ENCODE measurements at regions not wholly inside any gene's neighbourhood (a gene's known extent, or its start where the extent isn't known, plus 50 kb on each side); places are given as distances from the start of the nearest gene placed in this dataset.
"Not testable (repeated sequence)": the region's sequence is repeated elsewhere in the genome, so short reads cannot be mapped to it uniquely, and the experiment has no call there.

DNA sequence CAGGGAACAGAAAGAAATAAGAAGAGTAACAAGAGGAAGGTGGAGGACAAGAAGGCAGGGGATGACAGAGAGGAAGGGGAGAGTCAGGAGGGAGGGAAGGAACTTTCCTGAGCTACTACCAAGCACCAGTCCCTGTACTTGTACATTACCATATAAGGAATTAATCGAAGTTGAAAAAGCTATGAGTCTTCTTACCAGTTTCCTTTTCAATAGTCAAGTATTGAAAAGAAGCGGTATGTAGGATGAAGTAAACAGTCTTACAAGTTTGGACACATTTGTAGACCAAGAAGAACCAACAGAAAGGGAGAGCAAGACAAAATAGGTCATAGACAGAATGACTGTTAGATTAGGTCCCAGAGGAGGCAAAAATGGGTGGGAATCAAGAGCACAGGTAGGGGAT is 629.7 kb upstream of the DIPK2B start:
- no peak for DNase-seq (ENCODE audit: low spot score)
- H3K27me3 Mint-ChIP-seq = peaks cover 0 to 25% of the 10 kb centered on the region in 2 donors
- H3K4me1 Mint-ChIP-seq (ENCODE audit: low read depth in 2 of 2) = peaks cover 13 to 16% of the 10 kb centered on the region in 2 donors
- no peak for ATAC-seq
- peak overlapping the region; percentile 23 for H3K4me3 Mint-ChIP-seq
- no peak overlapping the region for H3K27ac Mint-ChIP-seq
- H3K36me3 Mint-ChIP-seq = no peaks in the 10 kb centered on the region
- H3K9me3 Mint-ChIP-seq = peaks cover 3% of the 10 kb centered on the region

DNA sequence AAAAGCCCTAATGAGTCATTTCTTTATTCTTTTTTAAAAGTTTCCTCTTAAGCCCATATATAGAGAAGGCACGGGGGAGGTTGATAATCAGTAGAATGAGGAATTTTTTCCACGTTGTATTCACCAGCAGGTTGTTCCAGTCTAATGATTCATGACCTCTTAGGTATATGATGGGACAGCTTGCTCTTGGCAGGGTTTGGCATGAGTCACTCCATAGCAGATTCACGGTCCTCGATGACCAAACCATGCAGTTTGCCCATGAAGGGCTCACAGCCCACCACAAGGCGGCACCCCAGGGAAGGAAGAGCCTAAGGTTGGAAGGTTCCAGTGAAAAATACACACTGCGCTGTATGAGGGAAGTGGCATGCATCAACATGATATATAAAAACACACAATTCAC is 623.8 kb upstream of the DIPK2B start:
- H3K4me1 Mint-ChIP-seq (ENCODE audit: low read depth in 2 of 2) = peaks cover 4% of the 10 kb centered on the region in 2 donors
- DNase-seq (ENCODE audit: low spot score) (no peak), ATAC-seq (peak in 1 of 2 donors; percentile 53)
- peak overlapping the region in 1 of 2 donors; percentile 36 for H3K27ac Mint-ChIP-seq
- no peak overlapping the region for H3K4me3 Mint-ChIP-seq
- H3K27me3 Mint-ChIP-seq = peaks cover 0 to 4% of the 10 kb centered on the region in 2 donors
- no peaks in the 10 kb centered on the region for H3K36me3 Mint-ChIP-seq
- H3K9me3 Mint-ChIP-seq = no peaks in the 10 kb centered on the region

DNA sequence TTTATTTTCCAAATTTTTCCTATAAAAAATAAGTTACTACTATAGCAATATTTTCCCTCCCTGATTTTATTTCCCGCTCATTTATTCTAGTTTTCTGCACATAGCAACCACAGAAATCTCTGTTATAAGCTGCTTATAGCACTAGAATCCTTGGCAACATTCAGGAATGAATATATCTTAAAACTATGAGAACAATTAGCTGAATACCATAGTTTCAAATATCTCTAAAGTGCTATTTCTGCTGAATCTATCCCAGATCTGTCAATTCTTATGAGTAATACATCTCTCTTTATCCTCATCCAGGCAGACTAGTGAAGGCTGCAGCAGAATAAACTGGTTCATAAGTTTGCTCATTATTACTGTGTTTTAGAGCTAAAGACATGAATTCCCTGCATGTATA is 622.9 kb upstream of the DIPK2B start:
- Mint-ChIP-seq H3K4me1 (ENCODE audit: low read depth in 2 of 2) (peaks cover 4 to 6% of the 10 kb centered on the region in 2 donors), H3K27me3 (peaks cover 0 to 7% of the 10 kb centered on the region in 2 donors), H3K27ac (no peak overlapping the region), H3K36me3 (no peaks in the 10 kb centered on the region), H3K9me3 (no peaks in the 10 kb centered on the region), H3K4me3 (no peak overlapping the region)
- ATAC-seq = no peak
- DNase-seq (ENCODE audit: low spot score) = no peak

DNA sequence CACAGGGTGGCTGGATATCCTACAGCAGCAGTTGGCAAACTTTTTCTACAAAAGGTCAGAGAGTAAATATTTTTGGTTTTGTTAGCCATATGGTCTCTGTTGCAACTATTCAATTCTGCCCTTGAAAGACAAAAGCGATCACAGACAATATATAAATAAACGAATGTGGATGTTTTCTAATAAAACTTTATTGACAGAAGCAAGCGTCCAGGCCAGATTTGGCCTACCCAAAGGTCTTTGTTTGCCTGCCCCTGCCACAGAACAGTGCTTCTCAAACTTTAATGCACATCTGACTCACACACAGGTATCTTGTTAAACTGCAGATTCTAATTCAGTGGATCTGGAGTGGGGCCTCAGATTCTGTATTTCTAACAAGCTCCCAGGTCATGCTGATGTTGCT is 621.4 kb upstream of the DIPK2B start:
- no peak overlapping the region for H3K27ac Mint-ChIP-seq
- H3K4me3 Mint-ChIP-seq = no peak overlapping the region
- H3K4me1 Mint-ChIP-seq (ENCODE audit: low read depth in 2 of 2) = peaks cover 4 to 6% of the 10 kb centered on the region in 2 donors
- H3K27me3 Mint-ChIP-seq = peaks cover 0 to 7% of the 10 kb centered on the region in 2 donors
- no peak for ATAC-seq
- DNase-seq (ENCODE audit: low spot score) = no peak
- H3K9me3 Mint-ChIP-seq = no peaks in the 10 kb centered on the region
- no peaks in the 10 kb centered on the region for H3K36me3 Mint-ChIP-seq

DNA sequence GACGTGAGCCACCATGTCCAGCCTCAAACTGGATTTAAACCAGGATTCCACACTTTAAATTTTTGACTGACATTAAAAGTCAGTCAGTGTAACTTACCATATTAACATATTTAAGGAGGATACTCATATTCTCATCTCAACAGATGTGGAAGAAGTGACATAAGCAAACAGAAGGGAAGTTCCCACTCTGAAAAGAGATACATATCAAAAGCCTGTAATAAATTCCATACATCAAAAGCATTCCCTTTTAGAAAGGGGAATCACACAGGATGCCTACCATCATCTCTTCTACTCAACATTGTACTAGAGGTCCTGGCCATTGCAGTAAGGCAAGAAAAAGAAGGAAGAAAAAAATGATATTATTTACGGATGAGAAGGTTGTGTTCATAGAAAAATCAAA is 618.2 kb upstream of the DIPK2B start:
- no peaks in the 10 kb centered on the region for H3K36me3 Mint-ChIP-seq
- H3K27ac Mint-ChIP-seq = peak overlapping the region in 1 of 2 donors; percentile 58
- peaks cover 0 to 7% of the 10 kb centered on the region in 2 donors for H3K27me3 Mint-ChIP-seq
- peaks cover 0 to 5% of the 10 kb centered on the region in 2 donors for H3K4me1 Mint-ChIP-seq (ENCODE audit: low read depth in 2 of 2)
- H3K4me3 Mint-ChIP-seq = no peak overlapping the region
- H3K9me3 Mint-ChIP-seq = no peaks in the 10 kb centered on the region
- ATAC-seq = no peak
- DNase-seq (ENCODE audit: low spot score) = no peak

DNA sequence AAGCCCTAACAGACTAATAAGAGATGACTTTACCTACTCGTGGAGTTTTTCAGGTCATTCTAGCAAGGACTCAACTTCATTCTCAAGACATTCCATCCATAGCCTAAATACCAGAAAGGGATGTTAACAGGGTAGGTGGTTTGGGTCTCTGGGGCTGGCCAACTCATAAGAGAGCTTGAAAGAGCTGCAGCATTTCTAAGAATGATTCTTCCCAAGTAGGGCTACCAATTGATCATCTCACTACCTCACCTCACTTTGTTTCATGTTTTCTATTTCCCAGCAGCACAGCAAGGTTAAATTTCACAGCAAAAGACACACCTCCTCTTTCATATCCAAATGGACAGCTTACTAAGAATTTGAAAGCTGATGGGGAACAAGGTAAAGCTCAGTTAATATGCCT is 614.8 kb upstream of the DIPK2B start:
- no peaks in the 10 kb centered on the region for H3K36me3 Mint-ChIP-seq
- ATAC-seq (peak; percentile 61 to 73), DNase-seq (ENCODE audit: low spot score) (no peak)
- H3K9me3 Mint-ChIP-seq = peaks cover 4% of the 10 kb centered on the region
- peak overlapping the region in 1 of 2 donors; percentile 70 for H3K27ac Mint-ChIP-seq
- H3K4me3 Mint-ChIP-seq = peak overlapping the region; percentile 17
- H3K27me3 Mint-ChIP-seq = peaks cover 0 to 7% of the 10 kb centered on the region in 2 donors
- peaks cover 11 to 23% of the 10 kb centered on the region in 2 donors for H3K4me1 Mint-ChIP-seq (ENCODE audit: low read depth in 2 of 2)

DNA sequence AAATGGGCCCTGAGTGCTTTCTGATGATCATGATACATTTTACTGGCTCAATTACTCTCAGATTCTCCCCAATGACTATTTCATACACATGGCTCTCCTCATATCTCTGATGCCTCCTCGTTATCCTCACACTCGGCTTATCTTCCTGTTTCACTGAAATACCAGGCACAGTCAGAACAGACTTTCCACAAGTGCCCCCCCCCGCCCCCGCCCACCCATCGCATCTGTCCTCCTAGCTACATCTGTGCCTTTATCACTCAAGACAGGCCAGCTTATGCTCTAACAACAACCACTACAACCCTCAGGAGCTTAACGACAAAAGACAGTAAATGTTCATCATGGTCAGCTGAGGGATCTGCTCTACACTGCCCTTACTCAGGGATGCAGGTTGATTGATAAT is 610.6 kb upstream of the DIPK2B start:
- peaks cover 4% of the 10 kb centered on the region for H3K9me3 Mint-ChIP-seq
- H3K4me3 Mint-ChIP-seq = peak overlapping the region; percentile 65
- H3K27ac Mint-ChIP-seq = peak overlapping the region; percentile 79 to 93
- peaks cover 0 to 9% of the 10 kb centered on the region in 2 donors for H3K27me3 Mint-ChIP-seq
- peaks cover 46 to 54% of the 10 kb centered on the region in 2 donors for H3K4me1 Mint-ChIP-seq (ENCODE audit: low read depth in 2 of 2)
- ATAC-seq = no peak
- no peaks in the 10 kb centered on the region for H3K36me3 Mint-ChIP-seq
- no peak for DNase-seq (ENCODE audit: low spot score)

DNA sequence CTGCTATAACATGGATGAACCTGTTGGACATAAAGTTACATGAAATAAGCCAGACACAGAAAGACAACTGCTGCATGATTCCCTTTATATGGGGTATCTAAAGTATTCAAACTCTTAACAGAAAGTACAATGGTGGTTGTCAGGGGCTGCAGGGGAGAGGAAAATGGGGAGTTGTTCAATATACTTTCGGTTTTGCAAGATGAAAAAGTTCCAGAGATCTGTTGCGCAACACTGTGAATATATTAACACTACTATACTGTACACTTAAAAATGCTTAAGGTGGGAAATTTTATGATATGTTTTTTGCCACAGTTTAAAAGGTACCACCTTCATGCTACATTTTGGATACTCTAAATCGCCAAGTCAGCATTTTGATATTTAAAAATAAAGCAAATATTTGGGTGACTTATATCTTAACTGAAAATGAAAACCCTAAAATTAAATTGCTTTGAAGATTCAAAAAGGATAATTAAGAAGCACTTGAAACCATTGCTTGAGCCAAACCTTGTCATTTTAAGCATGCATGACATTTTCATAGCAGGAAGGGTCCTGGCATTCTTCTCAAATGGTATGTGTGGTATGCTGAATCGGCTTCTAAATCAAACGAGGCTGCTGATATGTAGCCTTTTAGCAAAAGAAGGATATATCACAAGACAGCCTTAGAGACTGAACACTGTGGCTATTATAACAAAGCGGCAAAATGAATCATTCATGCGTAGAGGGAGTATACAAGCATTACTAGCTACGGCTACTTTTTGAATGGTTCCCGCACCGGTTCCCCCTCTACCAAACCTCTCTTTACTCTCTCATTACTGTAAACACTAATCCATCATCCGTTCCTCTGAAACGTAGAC is 607.1 kb upstream of the DIPK2B start:
- peak; percentile 40 to 65 for ATAC-seq
- Mint-ChIP-seq H3K9me3 (peaks cover 4% of the 10 kb centered on the region), H3K36me3 (no peaks in the 10 kb centered on the region), H3K27me3 (peaks cover 0 to 9% of the 10 kb centered on the region in 2 donors), H3K4me3 (peak overlapping the region; percentile 86), H3K4me1 (ENCODE audit: low read depth in 2 of 2) (peaks cover 67 to 71% of the 10 kb centered on the region in 2 donors), H3K27ac (peak overlapping the region; percentile 79 to 93)
- peak; percentile 74 for DNase-seq (ENCODE audit: low spot score)

DNA sequence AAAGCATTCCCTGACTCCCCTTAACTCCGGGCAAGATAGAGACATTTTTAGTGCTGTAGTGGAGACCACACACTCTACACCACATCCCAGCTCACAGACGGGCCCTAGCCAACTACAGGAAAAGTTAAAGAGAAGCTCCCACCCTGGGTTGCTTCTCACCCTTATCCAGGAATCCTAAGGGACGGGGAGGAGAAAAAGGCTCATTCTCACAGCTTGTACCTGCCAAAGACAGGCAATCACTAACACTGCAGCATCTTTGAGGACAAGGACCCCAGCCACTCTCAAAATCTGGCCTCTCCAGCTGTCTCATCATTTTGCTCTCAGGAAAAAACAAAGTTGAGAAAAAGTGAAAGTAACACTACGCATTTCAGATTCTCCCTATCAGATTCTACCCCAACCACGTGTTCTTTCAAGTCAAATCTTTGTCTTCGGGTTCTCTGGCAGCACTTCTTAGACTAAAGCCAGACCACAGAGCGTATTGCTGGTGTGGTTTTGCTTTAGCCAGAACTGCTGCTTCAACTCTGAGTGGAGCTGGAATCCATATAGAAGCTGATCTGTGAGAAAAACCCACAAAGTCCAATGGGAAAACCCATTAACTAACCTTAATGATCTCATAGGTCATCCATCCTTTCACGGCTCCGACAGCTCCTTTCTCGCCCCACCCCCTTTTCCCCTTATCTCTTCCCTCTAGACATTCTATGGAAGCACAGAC is 605.9 kb upstream of the DIPK2B start:
- Mint-ChIP-seq H3K36me3 (no peaks in the 10 kb centered on the region), H3K4me1 (ENCODE audit: low read depth in 2 of 2) (peaks cover 72 to 79% of the 10 kb centered on the region in 2 donors), H3K27me3 (peaks cover 0 to 9% of the 10 kb centered on the region in 2 donors), H3K9me3 (peaks cover 4% of the 10 kb centered on the region), H3K4me3 (peak overlapping the region; percentile 86), H3K27ac (peak overlapping the region; percentile 79 to 93)
- DNase-seq (ENCODE audit: low spot score) (peak; percentile 83), ATAC-seq (peak; percentile 84 to 86)

DNA sequence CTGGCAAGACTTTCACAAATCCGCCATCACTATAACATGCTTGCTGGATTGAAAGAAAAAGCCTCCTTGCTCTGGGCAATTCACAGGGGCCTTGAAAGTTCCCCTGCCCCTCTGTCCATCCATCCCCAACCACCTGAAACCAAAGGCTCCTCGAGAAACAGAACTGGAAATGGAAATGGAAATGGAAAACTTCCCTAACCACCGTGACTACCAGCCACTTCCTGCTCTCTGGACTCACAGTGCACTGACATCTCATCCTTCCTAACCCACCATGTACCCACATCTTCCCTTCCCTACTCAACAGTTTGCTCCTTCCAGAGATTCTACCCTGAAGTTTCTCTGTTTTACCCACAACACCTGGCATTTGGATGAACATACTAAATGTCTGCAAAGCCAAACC is 603.6 kb upstream of the DIPK2B start:
- Mint-ChIP-seq H3K27me3 (no peaks in the 10 kb centered on the region), H3K27ac (peak overlapping the region; percentile 92 to 94), H3K9me3 (no peaks in the 10 kb centered on the region), H3K4me1 (ENCODE audit: low read depth in 2 of 2) (peaks cover 55 to 65% of the 10 kb centered on the region in 2 donors), H3K36me3 (no peaks in the 10 kb centered on the region), H3K4me3 (peak overlapping the region; percentile 75)
- ATAC-seq (no peak), DNase-seq (ENCODE audit: low spot score) (no peak)

DNA sequence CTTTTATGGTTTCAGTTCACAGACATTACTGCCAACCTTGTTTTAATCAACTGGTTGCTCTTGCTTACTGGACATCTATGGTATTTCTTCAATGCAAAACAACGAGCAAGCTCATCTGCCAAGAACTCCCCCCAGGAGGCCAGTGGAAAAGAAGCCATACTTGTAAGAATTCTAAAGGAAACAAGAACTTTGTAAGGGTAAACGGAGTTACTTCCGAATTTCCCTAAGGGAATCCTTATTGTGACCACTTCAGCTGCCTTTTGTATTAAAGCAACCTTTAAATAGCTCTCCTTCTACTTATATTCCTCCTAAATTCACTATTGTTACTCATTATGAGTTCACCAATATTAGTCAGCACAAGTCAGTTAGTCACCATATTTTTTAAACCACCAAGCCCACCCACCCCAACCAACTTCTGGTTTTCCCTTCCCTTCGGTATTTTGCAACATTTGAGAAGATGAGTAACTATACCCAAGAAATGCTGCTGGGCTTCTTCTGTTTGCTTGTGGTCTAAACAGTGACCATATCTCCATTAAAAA is 602.8 kb upstream of the DIPK2B start:
- H3K27me3 Mint-ChIP-seq = no peaks in the 10 kb centered on the region
- DNase-seq (ENCODE audit: low spot score) (peak; percentile 80), ATAC-seq (peak; percentile 69 to 80)
- no peaks in the 10 kb centered on the region for H3K36me3 Mint-ChIP-seq
- H3K9me3 Mint-ChIP-seq = no peaks in the 10 kb centered on the region
- H3K4me1 Mint-ChIP-seq (ENCODE audit: low read depth in 2 of 2) = peaks cover 50 to 61% of the 10 kb centered on the region in 2 donors
- H3K27ac Mint-ChIP-seq = peak overlapping the region; percentile 92 to 94
- peak overlapping the region; percentile 75 for H3K4me3 Mint-ChIP-seq

DNA sequence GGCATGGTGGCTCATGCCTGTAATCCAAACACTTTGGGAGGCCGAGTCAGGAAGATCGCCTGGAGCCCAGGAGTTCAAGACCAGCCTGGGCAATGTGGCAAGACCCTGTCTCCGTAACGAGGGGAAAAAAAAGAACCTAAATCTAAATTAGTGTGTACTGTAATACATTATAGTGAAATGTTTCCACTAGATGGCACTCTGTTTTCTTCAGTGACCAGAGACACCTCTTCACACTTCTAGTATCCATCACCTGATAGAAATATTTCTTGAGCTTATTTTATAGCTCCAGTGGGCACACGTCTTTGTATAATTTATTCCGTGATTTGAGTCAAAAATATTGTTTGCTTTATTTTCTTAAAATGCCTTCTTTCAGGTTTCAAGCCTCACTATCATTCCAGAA is 600.9 kb upstream of the DIPK2B start:
- peak overlapping the region; percentile 47 for H3K4me3 Mint-ChIP-seq
- H3K27me3 Mint-ChIP-seq = peaks cover 0 to 2% of the 10 kb centered on the region in 2 donors
- no peaks in the 10 kb centered on the region for H3K9me3 Mint-ChIP-seq
- DNase-seq (ENCODE audit: low spot score) (no peak), ATAC-seq (peak in 1 of 2 donors; percentile 57)
- H3K27ac Mint-ChIP-seq = peak overlapping the region; percentile 54 to 94
- peaks cover 40 to 52% of the 10 kb centered on the region in 2 donors for H3K4me1 Mint-ChIP-seq (ENCODE audit: low read depth in 2 of 2)
- no peaks in the 10 kb centered on the region for H3K36me3 Mint-ChIP-seq

DNA sequence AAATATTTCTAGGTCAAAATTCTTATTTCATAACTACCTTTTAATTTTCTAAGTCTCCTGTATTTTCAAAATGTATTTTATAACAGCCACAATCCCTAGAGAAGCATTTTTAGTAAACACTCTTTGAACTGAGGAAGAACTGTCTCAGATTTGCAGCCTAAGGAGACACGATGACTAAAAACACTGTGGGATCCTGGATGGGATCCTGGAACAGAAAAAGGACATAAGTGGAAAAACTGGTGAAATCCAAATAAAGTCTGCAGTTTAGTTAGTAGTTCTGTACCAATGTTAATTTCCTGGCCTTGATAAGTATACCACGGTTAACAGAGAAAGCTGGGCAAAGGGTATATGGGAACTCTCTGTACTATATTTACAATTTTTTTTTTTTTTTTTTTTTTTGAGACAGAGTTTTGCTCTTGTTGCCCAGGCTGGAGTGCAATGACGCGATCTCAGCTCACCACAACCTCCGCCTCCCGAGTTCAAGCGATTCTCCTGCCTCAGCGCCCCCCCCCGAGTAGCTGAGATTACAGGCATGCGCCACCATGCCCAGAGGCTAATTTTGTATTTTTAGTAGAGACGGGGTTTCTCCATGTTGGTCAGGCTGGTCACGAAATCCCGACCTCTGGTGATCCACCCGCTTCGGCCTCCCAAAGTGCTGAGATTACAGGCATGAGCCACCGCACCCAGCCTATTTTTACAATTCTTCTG is 600.2 kb upstream of the DIPK2B start:
- DNase-seq (ENCODE audit: low spot score); H3K9me3 Mint-ChIP-seq; H3K27me3 Mint-ChIP-seq; ATAC-seq; H3K36me3 Mint-ChIP-seq; H3K4me3 Mint-ChIP-seq: not testable (repeated sequence)
- H3K27ac Mint-ChIP-seq = peak overlapping the region in 1 of 2 donors; percentile 94
- H3K4me1 Mint-ChIP-seq (ENCODE audit: low read depth in 2 of 2) = peaks cover 43 to 52% of the 10 kb centered on the region in 2 donors

All from natural killer cell treated with Interleukin-12 subunit alpha and Interleukin-12 subunit beta and Interleukin-15 and Interleukin-18, amount 100 ng/mL, for 72 hours (primary cell).